HG02938 (cell line): ENCODE measurements at regions not wholly inside any gene's neighbourhood (a gene's known extent, or its start where the extent isn't known, plus 50 kb on each side); places are given as distances from the start of the nearest gene placed in this dataset.
"Not testable (repeated sequence)": the region's sequence is repeated elsewhere in the genome, so short reads cannot be mapped to it uniquely, and the experiment has no call there.

Experiments used
- ATAC-seq: cut with Tn5 transposase; IDR thresholded peaks from one replicate; pipeline ENCODE4 v1.9.1; 2021; ENCODE audit warnings: mild to moderate bottlenecking, moderate library complexity; ENCODE audit not compliant: unreplicated experiment

GRCh38 chr3:4213420-4213819, 89.7 kb upstream of the SETMAR start:
- not testable (repeated sequence) for ATAC-seq

DNA sequence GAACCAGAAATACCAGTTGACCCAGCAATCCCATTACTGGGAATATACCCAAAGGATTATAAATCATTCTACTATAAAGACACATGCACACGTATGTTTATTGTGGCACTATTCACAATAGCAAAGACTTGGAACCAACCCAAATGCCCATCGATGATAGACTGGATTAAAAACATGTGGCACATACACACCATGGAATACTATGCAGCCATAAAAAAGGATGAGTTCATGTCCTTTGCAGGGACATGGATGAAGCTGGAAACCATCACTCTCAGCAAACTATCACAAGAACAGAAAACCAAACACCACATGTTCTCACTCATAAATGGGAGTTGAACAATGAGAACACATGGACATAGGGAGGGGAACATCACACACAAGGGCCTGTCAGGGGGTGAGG, 86.2 kb upstream of the SETMAR start:
- ATAC-seq = not testable (repeated sequence)

- ATAC-seq = no peak
Observed at GRCh38 chr3:4218456-4219226, 84.5 kb upstream of the SETMAR start.

DNA sequence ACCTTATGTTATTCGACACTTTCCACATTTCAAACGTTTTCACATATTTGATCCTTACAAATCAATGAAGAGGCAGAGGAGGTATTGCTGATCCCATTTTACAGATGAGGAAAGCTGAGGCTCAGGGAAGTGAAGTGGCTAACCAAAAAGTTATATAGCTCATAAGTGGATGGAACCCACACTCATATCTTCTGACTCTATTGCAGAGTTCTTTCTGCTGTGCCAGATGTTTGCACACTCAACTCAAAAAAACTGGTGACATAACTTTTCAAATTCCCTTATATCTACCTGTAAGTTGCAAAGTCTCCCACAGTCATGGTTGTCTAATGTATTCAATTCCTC, 84.0 kb upstream of the SETMAR start:
- ATAC-seq = no peak

- no peak for ATAC-seq
Observed at GRCh38 chr3:4220065-4220464, 83.1 kb upstream of the SETMAR start.

GRCh38 chr3:4222574-4223175, 80.5 kb upstream of the SETMAR start:
- ATAC-seq = no peak

GRCh38 chr3:4223777-4224176, 79.4 kb upstream of the SETMAR start:
- ATAC-seq = no peak

GRCh38 chr3:4224331-4224730, 78.8 kb upstream of the SETMAR start:
- ATAC-seq = no peak

- no peak for ATAC-seq
Observed at GRCh38 chr3:4225005-4225471, 78.1 kb upstream of the SETMAR start.

DNA sequence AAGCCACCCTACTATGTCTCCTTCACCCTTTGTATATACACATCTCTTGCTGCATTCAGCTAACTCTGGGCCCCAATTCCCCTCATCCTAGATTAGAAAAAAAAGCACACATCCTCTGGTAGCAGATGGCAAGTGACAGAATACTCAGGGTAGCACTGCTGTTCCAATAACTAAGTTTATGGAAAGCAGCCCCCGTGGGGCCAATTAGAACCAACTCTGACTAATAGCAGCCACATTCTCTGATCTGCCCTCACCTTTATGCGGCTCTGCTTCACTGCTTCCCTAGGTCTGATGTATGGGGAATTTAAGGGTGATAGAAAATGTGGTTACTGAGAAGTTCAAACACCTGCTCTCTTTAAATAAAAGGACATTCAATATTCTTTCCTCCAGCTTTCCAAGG, 74.9 kb upstream of the SETMAR start:
- no peak for ATAC-seq

DNA sequence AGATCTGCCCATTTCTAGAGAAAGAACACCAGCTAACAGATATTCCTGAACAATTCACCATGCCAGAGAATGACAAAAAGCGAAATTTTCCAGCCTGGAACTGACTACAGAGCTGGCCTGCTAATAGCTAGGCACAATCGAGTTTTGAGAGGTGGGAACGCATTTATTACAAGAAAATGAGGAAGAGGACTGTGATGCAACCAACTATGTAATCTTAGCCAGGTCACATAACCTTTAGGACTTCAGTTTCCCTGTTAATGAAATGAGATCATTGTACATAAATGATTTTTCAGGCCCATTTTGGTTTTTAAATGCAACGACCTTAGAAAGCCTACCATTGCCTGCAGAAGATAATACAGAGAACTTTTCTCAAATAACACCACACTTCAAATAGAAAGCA, 72.1 kb upstream of the SETMAR start:
- no peak for ATAC-seq

GRCh38 chr3:4232798-4233197, 70.4 kb upstream of the SETMAR start:
- ATAC-seq = no peak

GRCh38 chr3:4233488-4233887, 69.7 kb upstream of the SETMAR start:
- ATAC-seq = no peak

DNA sequence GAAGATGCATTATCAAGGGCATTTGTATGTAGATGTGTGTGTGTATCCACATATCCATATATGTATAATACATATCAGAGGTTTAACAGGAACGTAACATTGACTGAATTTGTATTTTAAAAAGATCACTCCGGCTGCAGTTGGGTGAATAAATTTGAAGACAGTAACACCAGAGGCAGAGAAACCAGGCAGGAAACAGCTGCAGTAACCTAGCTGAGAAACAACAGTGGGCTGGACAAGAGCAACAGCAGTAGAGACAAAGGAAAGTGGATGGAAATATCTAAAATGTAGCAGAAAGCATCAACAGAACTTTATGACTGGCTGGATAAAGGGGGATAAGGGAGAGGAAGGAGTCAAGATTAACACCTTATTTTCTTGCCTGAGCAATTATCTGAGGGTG, 68.3 kb upstream of the SETMAR start:
- ATAC-seq = no peak

DNA sequence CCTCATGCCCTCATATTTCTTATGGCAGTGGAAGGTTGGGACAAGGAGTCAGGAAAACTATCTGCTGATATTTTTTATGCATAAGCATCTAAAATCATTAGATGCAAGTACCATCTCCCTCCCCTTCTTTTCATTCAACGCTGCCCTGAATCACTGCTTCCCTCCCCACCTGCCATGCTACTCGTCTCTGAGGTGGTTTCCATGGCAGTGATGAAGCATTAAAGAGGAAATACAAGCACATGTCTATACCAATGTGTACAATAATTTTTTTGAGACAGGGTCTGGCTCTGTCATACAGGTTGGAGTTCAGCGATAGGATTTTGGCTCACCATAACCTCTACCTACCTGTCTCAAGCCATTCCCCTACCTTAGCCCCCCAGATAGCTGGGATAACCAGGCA, 67.5 kb upstream of the SETMAR start:
- no peak for ATAC-seq

- ATAC-seq = no peak
Observed at GRCh38 chr3:4241595-4242170, 61.5 kb upstream of the SETMAR start.

DNA sequence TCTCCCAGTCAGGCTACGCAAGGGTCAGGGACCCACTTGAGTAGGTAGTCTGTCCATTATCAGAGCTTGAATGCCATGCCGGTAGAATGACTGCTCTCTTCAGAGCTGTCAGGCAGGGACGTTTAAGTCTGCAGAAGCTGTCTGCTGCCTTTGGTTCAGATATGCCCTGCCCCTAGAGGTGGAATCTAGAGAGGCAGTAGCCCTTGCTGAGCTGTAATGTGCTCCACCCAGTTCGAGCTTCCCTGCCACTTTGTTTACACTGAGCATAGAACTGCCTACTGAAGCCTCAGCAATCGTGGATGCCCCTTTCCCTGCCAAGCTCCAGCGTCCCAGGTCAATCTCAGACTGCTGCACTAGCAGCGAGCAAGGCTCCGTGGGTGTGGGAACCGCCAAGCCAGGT, 57.5 kb upstream of the SETMAR start:
- ATAC-seq = no peak

DNA sequence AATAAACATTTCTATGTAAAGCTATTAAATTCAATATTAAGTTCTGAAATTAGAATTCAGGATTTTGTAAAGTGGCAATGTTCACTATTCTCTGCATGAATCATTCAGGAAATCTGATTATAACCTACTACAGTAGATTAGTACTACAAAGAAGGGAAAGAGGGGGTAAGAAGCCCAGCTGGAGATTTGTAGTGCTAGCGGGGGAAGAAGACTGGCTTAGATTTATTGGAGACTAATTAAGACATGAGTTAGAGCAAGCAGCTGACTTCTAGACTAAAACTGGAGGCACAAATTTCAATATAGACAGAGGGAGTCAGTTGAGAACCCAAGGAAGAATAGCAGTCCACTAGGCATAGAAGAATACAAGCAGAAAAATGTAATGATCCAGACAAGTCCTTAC, 55.8 kb upstream of the SETMAR start:
- ATAC-seq = no peak

- no peak for ATAC-seq
Observed at GRCh38 chr3:4250064-4250463, 53.1 kb upstream of the SETMAR start.

GRCh38 chr3:4251412-4251811, 51.8 kb upstream of the SETMAR start:
- ATAC-seq = no peak

DNA sequence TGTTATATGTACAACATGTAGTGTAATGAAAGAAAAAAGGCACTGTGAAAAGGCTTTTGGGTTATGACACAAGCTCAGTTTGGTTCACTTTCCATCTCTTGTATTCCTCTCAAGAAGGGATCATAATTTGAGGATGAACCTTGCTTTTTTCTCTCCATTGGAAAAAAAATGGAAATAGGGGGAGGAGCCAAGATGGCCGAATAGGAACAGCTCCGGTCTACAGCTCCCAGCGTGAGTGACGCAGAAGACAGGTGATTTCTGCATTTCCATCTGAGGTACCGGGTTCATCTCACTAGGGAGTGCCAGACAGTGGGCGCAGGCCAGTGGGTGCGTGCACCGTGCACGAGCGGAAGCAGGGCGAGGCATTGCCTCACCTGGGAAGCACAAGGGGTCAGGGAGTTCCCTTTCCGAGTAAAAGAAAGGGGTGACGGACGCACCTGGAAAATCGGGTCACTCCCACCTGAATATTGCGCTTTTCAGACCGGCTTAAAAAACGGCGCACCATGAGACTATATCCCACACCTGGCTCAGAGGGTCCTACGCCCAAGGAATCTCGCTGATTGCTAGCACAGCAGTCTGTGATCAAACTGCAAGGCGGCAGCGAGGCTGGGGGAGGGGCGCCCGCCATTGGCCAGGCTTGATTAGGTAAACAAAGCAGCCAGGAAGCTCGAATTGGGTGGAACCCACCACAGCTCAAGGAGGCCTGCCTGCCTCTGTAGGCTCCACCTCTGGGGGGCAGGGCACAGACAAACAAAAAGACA, 49.9 kb upstream of the SETMAR start:
- ATAC-seq = not testable (repeated sequence)
